HEK293 (cell line): ENCODE measurements at regions not wholly inside any gene's neighbourhood (a gene's known extent, or its start where the extent isn't known, plus 50 kb on each side); places are given as distances from the start of the nearest gene placed in this dataset.

Experiments
- CTCF ChIA-PET: fragments of 350-600 bp; formaldehyde crosslinking; extraction: SDS; loops from one replicate; lab custom pipeline; 2021; ENCODE audit warnings: antibody characterized with exemption; lab: Yijun Ruan, JAX
- POLR2A ChIA-PET: fragments of 300-600 bp; formaldehyde crosslinking; extraction: SDS; loops from one replicate; lab custom pipeline; 2020; ENCODE audit warnings: antibody characterized with exemption, inconsistent platforms; lab: Yijun Ruan, JAX
- H3K27ac ChIP-seq: fragments of 200-500 bp; sonication (Bioruptor generic); 2 replicates; pipeline ENCODE4 v1.5.1; 2014; ENCODE audit warnings: low read depth, low read length, control low read depth, inconsistent platforms; ENCODE audit errors: extremely low read depth
- H3K36me3 ChIP-seq, 2 experiments: fragments of 200-500 bp in 1 of 2; sonication (Bioruptor generic) in 1 of 2; 1 replicate in 1 of 2; 2 replicates in 1 of 2; pipeline ENCODE4 v1.5.1; 2014 to 2017; ENCODE audit warnings: inconsistent platforms in 2 of 2, low read length in 2 of 2; ENCODE audit not compliant: control insufficient read depth in 2 of 2, insufficient read depth in 1 of 2
- H3K4me1 ChIP-seq: fragments of 200-500 bp; sonication (Bioruptor generic); 2 replicates; pipeline ENCODE4 v1.5.1; 2014; ENCODE audit warnings: mild to moderate bottlenecking, low read length, inconsistent platforms; ENCODE audit not compliant: control insufficient read depth, insufficient read depth
- H3K4me3 ChIP-seq: 2 replicates; pipeline ENCODE4 v1.5.1; 2011; ENCODE audit warnings: low read depth, mild to moderate bottlenecking, control low read depth, low read length, moderate library complexity
- H3K9me3 ChIP-seq: fragments of 200-500 bp; sonication (Bioruptor generic); 2 replicates; pipeline ENCODE4 v1.5.1; 2014; ENCODE audit warnings: low read depth, low read length, inconsistent platforms; ENCODE audit not compliant: control insufficient read depth, insufficient read depth
- EGR2 ChIP-seq: fragments of 450-650 bp; formaldehyde crosslinking; IDR thresholded peaks from 2 replicates; pipeline ENCODE4 v1.5.1; 2016; ENCODE audit warnings: low read depth, missing biosample characterization, missing genetic modification characterization
- GLIS2 ChIP-seq: fragments of 450-650 bp; formaldehyde crosslinking; IDR thresholded peaks from 2 replicates; pipeline ENCODE4 v1.5.1; 2016; ENCODE audit warnings: missing biosample characterization, missing genetic modification characterization
- PRDM6 ChIP-seq: fragments of 450-650 bp; formaldehyde crosslinking; IDR thresholded peaks from 2 replicates; pipeline ENCODE4 v1.5.1; 2017; ENCODE audit warnings: missing biosample characterization, missing genetic modification characterization
- SCRT2 ChIP-seq: fragments of 450-650 bp; formaldehyde crosslinking; IDR thresholded peaks from 2 replicates; pipeline ENCODE4 v1.5.1; 2016; ENCODE audit warnings: missing biosample characterization, missing genetic modification characterization
- ZBTB26 ChIP-seq: fragments of 450-650 bp; formaldehyde crosslinking; optimal IDR thresholded peaks from 2 replicates; pipeline ENCODE3; 2016; ENCODE audit warnings: missing biosample characterization, mild to moderate bottlenecking, missing genetic modification characterization
- ZNF121 ChIP-seq: fragments of 450-650 bp; formaldehyde crosslinking; IDR thresholded peaks from 2 replicates; pipeline ENCODE4 v1.5.1; 2016; ENCODE audit warnings: missing biosample characterization, missing genetic modification characterization
- ZNF140 ChIP-seq: fragments of 450-650 bp; formaldehyde crosslinking; IDR thresholded peaks from 2 replicates; pipeline ENCODE4 v1.5.1; 2016; ENCODE audit warnings: missing biosample characterization, missing genetic modification characterization
- ZNF211 ChIP-seq: fragments of 450-650 bp; formaldehyde crosslinking; IDR thresholded peaks from 2 replicates; pipeline ENCODE4 v1.5.1; 2016; ENCODE audit warnings: low read depth, missing biosample characterization, missing genetic modification characterization
- ZNF23 ChIP-seq: fragments of 450-650 bp; formaldehyde crosslinking; IDR thresholded peaks from 2 replicates; pipeline ENCODE4 v1.5.1; 2016; ENCODE audit warnings: missing biosample characterization, missing genetic modification characterization, borderline replicate concordance
- ZNF24 ChIP-seq: fragments of 450-650 bp; formaldehyde crosslinking; IDR thresholded peaks from 2 replicates; pipeline ENCODE4 v1.5.1; 2016; ENCODE audit warnings: missing biosample characterization, missing genetic modification characterization
- ZNF248 ChIP-seq: fragments of 450-650 bp; formaldehyde crosslinking; IDR thresholded peaks from 2 replicates; pipeline ENCODE4 v1.5.1; 2017; ENCODE audit warnings: missing biosample characterization, missing genetic modification characterization
- ZNF292 ChIP-seq: fragments of 450-650 bp; formaldehyde crosslinking; IDR thresholded peaks from 2 replicates; pipeline ENCODE4 v1.5.1; 2016; ENCODE audit warnings: low read depth, missing biosample characterization, missing genetic modification characterization, borderline replicate concordance
- ZNF341 ChIP-seq: fragments of 450-650 bp; formaldehyde crosslinking; IDR thresholded peaks from 2 replicates; pipeline ENCODE4; 2016; ENCODE audit warnings: low read depth, missing biosample characterization, missing genetic modification characterization
- ZNF404 ChIP-seq: fragments of 450-650 bp; formaldehyde crosslinking; IDR thresholded peaks from 2 replicates; pipeline ENCODE4 v1.5.1; 2017; ENCODE audit warnings: missing biosample characterization, missing genetic modification characterization
- ZNF426 ChIP-seq: fragments of 450-650 bp; formaldehyde crosslinking; IDR thresholded peaks from 2 replicates; pipeline ENCODE4 v1.5.1; 2017; ENCODE audit warnings: missing biosample characterization, missing genetic modification characterization, mild to moderate bottlenecking, inconsistent platforms, moderate library complexity
- ZNF560 ChIP-seq: fragments of 450-650 bp; formaldehyde crosslinking; IDR thresholded peaks from 2 replicates; pipeline ENCODE4 v1.5.1; 2017; ENCODE audit warnings: missing biosample characterization, missing genetic modification characterization, borderline replicate concordance
- ZNF664 ChIP-seq: fragments of 450-650 bp; formaldehyde crosslinking; IDR thresholded peaks from 2 replicates; pipeline ENCODE4 v1.5.1; 2016; ENCODE audit warnings: missing biosample characterization, missing genetic modification characterization
- ZNF707 ChIP-seq: fragments of 450-650 bp; formaldehyde crosslinking; IDR thresholded peaks from 2 replicates; pipeline ENCODE4 v1.5.1; 2016; ENCODE audit warnings: missing biosample characterization, missing genetic modification characterization
- ZNF792 ChIP-seq: fragments of 450-650 bp; formaldehyde crosslinking; IDR thresholded peaks from 2 replicates; pipeline ENCODE4 v1.5.1; 2016; ENCODE audit warnings: missing biosample characterization, missing genetic modification characterization
- ZNF837 ChIP-seq: fragments of 450-650 bp; formaldehyde crosslinking; IDR thresholded peaks from 2 replicates; pipeline ENCODE4 v1.5.1; 2016; ENCODE audit warnings: missing biosample characterization, missing genetic modification characterization
- ZSCAN18 ChIP-seq: fragments of 450-650 bp; formaldehyde crosslinking; IDR thresholded peaks from 2 replicates; pipeline ENCODE4 v1.5.1; 2016; ENCODE audit warnings: missing biosample characterization, missing genetic modification characterization
- ZSCAN23 ChIP-seq: fragments of 450-650 bp; formaldehyde crosslinking; IDR thresholded peaks from 2 replicates; pipeline ENCODE4 v1.5.1; 2016; ENCODE audit warnings: missing biosample characterization, missing genetic modification characterization

- ChIA-PET POLR2A (no interaction called here), CTCF (no interaction called here)
- H3K36me3 ChIP-seq: no peaks in the 10 kb centered on the region
- TF ChIP-seq ZNF121 (tag by site-specific recombination): no peak
- no peak for TF ChIP-seq ZNF292 (tag by site-specific recombination)
- no peak for TF ChIP-seq ZNF23 (tag by site-specific recombination)
- no peak for TF ChIP-seq ZSCAN23 (tag by site-specific recombination)
- TF ChIP-seq SCRT2 (tag by site-specific recombination): no peak
- TF ChIP-seq PRDM6 (tag by site-specific recombination): no peak
- TF ChIP-seq ZNF211 (tag by site-specific recombination): no peak
- TF ChIP-seq ZNF837 (tag by site-specific recombination): no peak
- no peak for TF ChIP-seq ZNF426 (tag by site-specific recombination)
- no peak for TF ChIP-seq ZNF404 (tag by site-specific recombination)
- no peak overlapping the region for H3K4me3 ChIP-seq
- H3K27ac ChIP-seq: no peak overlapping the region
- H3K9me3 ChIP-seq: no peaks in the 10 kb centered on the region
- no peaks in the 10 kb centered on the region for H3K4me1 ChIP-seq
These were observed 53.2 kb upstream of the ADRA2C start for GRCh38 chr4:3712936-3713335.

- TF ChIP-seq ZNF140 (tag by site-specific recombination) (no peak), ZNF24 (tag by site-specific recombination) (no peak), GLIS2 (no peak), EGR2 (tag by site-specific recombination) (no peak)
- Histone ChIP-seq H3K4me1 (no peaks in the 10 kb centered on the region), H3K36me3 (no peaks in the 10 kb centered on the region), H3K4me3 (no peak overlapping the region), H3K9me3 (no peaks in the 10 kb centered on the region), H3K27ac (no peak overlapping the region)
- ChIA-PET CTCF (no interaction called here), POLR2A (interaction anchor here (0.6 kb wide), 1 partner anchor 32 kb away, joined by 3 read pairs; no protein-coding TSS in a partner anchor)
These were observed 53.9 kb upstream of the ADRA2C start for GRCh38 chr4:3712112-3712805.

- Histone ChIP-seq H3K36me3 (no peaks in the 10 kb centered on the region), H3K27ac (no peak overlapping the region), H3K9me3 (no peaks in the 10 kb centered on the region), H3K4me1 (no peaks in the 10 kb centered on the region), H3K4me3 (no peak overlapping the region)
- POLR2A ChIA-PET: interaction anchor here (0.6 kb wide), 1 partner anchor 31 kb away, joined by 3 read pairs; no protein-coding TSS in a partner anchor
- CTCF ChIA-PET: no interaction called here
- no peak for TF ChIP-seq ZSCAN18 (tag by site-specific recombination)
- TF ChIP-seq ZNF23 (tag by site-specific recombination): no peak
- TF ChIP-seq ZNF560 (tag by site-specific recombination): no peak
- no peak for TF ChIP-seq ZNF248 (tag by site-specific recombination)
- TF ChIP-seq ZNF664: no peak
- TF ChIP-seq ZNF792 (tag by site-specific recombination): no peak
- TF ChIP-seq ZNF707 (tag by site-specific recombination): no peak
- no peak for TF ChIP-seq ZNF341 (tag by site-specific recombination)
- TF ChIP-seq ZBTB26: no peak
- no peak for TF ChIP-seq PRDM6 (tag by site-specific recombination)
These were observed 54.7 kb upstream of the ADRA2C start for GRCh38 chr4:3711183-3712111.
